DND-41 (cell line): ENCODE measurements at regions not wholly inside any gene's neighbourhood (a gene's known extent, or its start where the extent isn't known, plus 50 kb on each side); places are given as distances from the start of the nearest gene placed in this dataset.

ENCODE experiments used
- EZH2 ChIP-seq: IDR thresholded peaks from 3 replicates; pipeline ENCODE4 v1.6.1; 2012; ENCODE audit warnings: borderline replicate concordance, low read depth, mild to moderate bottlenecking, moderate library complexity, low read length, inconsistent platforms; ENCODE audit not compliant: severe bottlenecking
- TF ChIP-seq, protein P1 (sequence below): IDR thresholded peaks from 2 replicates; pipeline ENCODE4 v1.5.1; 2012; ENCODE audit warnings: borderline replicate concordance, low read length, moderate library complexity, mild to moderate bottlenecking; ENCODE audit not compliant: poor library complexity, severe bottlenecking; ENCODE audit errors: extremely low read depth

DNA sequence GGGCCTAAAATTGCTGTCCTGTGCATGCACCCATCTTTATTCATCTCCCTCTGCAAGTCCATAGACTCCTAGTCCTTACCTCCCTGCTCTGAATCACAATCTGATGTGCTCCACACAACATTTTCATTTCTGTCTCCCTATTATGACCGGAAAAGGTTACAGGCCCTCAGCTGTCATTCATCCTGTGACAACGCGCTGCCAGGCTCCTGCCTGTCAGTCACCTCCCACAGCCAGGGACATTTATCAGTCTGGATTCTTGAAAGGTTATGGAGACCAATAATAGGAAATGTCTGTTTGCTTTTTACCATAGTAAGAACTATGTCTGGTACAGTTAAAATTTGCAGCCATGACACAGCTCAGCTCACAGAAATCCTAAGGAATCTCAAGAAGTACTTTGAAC lies 197.1 kb downstream of the RDH14 start:
- TF ChIP-seq, protein P1, sequence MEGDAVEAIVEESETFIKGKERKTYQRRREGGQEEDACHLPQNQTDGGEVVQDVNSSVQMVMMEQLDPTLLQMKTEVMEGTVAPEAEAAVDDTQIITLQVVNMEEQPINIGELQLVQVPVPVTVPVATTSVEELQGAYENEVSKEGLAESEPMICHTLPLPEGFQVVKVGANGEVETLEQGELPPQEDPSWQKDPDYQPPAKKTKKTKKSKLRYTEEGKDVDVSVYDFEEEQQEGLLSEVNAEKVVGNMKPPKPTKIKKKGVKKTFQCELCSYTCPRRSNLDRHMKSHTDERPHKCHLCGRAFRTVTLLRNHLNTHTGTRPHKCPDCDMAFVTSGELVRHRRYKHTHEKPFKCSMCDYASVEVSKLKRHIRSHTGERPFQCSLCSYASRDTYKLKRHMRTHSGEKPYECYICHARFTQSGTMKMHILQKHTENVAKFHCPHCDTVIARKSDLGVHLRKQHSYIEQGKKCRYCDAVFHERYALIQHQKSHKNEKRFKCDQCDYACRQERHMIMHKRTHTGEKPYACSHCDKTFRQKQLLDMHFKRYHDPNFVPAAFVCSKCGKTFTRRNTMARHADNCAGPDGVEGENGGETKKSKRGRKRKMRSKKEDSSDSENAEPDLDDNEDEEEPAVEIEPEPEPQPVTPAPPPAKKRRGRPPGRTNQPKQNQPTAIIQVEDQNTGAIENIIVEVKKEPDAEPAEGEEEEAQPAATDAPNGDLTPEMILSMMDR, result no peak
- no peak for TF ChIP-seq EZH2
